GM12878 (cell line): ENCODE measurements at regions not wholly inside any gene's neighbourhood (a gene's known extent, or its start where the extent isn't known, plus 50 kb on each side); places are given as distances from the start of the nearest gene placed in this dataset.

Source experiments
- ATAC-seq: fragments of 200-7000 bp; cut with Tn5 transposase; 3 replicates; pipeline ENCODE4 v1.9.1; 2020; ENCODE audit warnings: mild to moderate bottlenecking, moderate library complexity
- BruUV-seq: library from RNA; stranded (reverse); fragments of 400-500 nt; replicated peaks from 2 replicates; lab custom pipeline; 2021; lab: Mats Ljungman, UMichigan
- CTCF ChIA-PET: fragments of 300-600 bp; sonication (Branson Sonifier 250); formaldehyde crosslinking; extraction: SDS; loops from one replicate; lab custom pipeline; 2021; ENCODE audit warnings: inconsistent platforms; lab: Yijun Ruan, JAX
- POLR2A ChIA-PET: fragments of 350-600 bp; formaldehyde crosslinking; extraction: SDS; loops from one replicate; lab custom pipeline; 2021; ENCODE audit warnings: inconsistent platforms; lab: Charles Lee
- RAD21 ChIA-PET: fragments of 300-600 bp; sonication (Branson Sonifier 250); formaldehyde crosslinking; loops from one replicate; lab custom pipeline; 2023; ENCODE audit warnings: antibody characterized with exemption; ENCODE audit not compliant: unreplicated experiment; lab: Charles Lee
- SMC1A ChIA-PET: fragments of 300-600 bp; sonication (Branson Sonifier 250); formaldehyde crosslinking; loops from one replicate; lab custom pipeline; 2023; ENCODE audit not compliant: unreplicated experiment, uncharacterized antibody; lab: Charles Lee
- DNase-seq: peaks from one replicate; pipeline ENCODE4 v3.0.0-alpha.2; 2011; ENCODE audit warnings: low read depth, low spot score
- FAIRE-seq: peaks from 3 replicates; lab custom pipeline; 2011; peaks lifted over from hg19 to GRCh38; lab: Jason Lieb, UNC
- H2AFZ ChIP-seq: 2 replicates; pipeline ENCODE4 v1.6.0; 2011; ENCODE audit warnings: low read depth, low read length, control low read depth; ENCODE audit not compliant: control insufficient read depth
- H3K27ac ChIP-seq: 2 replicates; pipeline ENCODE4 v1.5.1; 2011; ENCODE audit warnings: control low read depth; ENCODE audit not compliant: control insufficient read depth, insufficient read depth
- H3K27me3 ChIP-seq, 2 experiments: replicated peaks in 1 of 2; 2 replicates each; pipeline versions ENCODE4 v1.6.0 to v1.6.1; 2011; ENCODE audit warnings: low read length in 1 of 2; ENCODE audit not compliant: control insufficient read depth in 2 of 2, insufficient read depth in 2 of 2
- H3K36me3 ChIP-seq, 2 experiments: 2 replicates each; pipeline ENCODE4 v1.5.1; 2011; ENCODE audit warnings: low read length in 1 of 2; ENCODE audit not compliant: control insufficient read depth in 2 of 2, insufficient read depth in 2 of 2
- H3K4me1 ChIP-seq: 2 replicates; pipeline ENCODE4 v1.6.1; 2011; ENCODE audit warnings: mild to moderate bottlenecking, low read length, moderate library complexity, mixed read lengths; ENCODE audit not compliant: control insufficient read depth, insufficient read depth
- H3K4me2 ChIP-seq: 2 replicates; pipeline ENCODE4 v1.6.0; 2011; ENCODE audit warnings: control low read depth; ENCODE audit not compliant: control insufficient read depth, insufficient read depth
- H3K4me3 ChIP-seq: fragments of 200-600 bp; sonication (generic); 2 replicates; pipeline ENCODE4 v1.5.1; 2016
- H3K79me2 ChIP-seq: 2 replicates; pipeline ENCODE4 v1.6.0; 2011; ENCODE audit warnings: low read length; ENCODE audit not compliant: control insufficient read depth, insufficient read depth
- H3K9ac ChIP-seq: 2 replicates; pipeline ENCODE4 v1.8.0; 2011; ENCODE audit warnings: low read length, control low read depth, mixed read lengths; ENCODE audit not compliant: control insufficient read depth, insufficient read depth
- H3K9me3 ChIP-seq: replicated peaks from 3 replicates; pipeline ENCODE4 v1.5.1; 2011; ENCODE audit warnings: mild to moderate bottlenecking, low read length; ENCODE audit not compliant: control insufficient read depth, insufficient read depth
- H4K20me1 ChIP-seq: 2 replicates; pipeline ENCODE4 v1.6.0; 2011; ENCODE audit not compliant: control insufficient read depth, insufficient read depth
- CBFB ChIP-seq: IDR thresholded peaks from 2 replicates; pipeline ENCODE4 v1.6.1; 2016; ENCODE audit warnings: antibody characterized with exemption, low read depth
- CBX5 ChIP-seq: sonication (generic); IDR thresholded peaks from 2 replicates; pipeline ENCODE4 v1.6.1; 2016; ENCODE audit warnings: low read depth, moderate library complexity, mild to moderate bottlenecking, inconsistent platforms
- CREB1 ChIP-seq: IDR thresholded peaks from 2 replicates; pipeline ENCODE4 v1.6.1; 2012; ENCODE audit warnings: low read depth, mild to moderate bottlenecking, inconsistent platforms
- CREM ChIP-seq: IDR thresholded peaks from 2 replicates; pipeline ENCODE4 v1.6.1; 2014; ENCODE audit warnings: antibody characterized with exemption, low read depth
- EED ChIP-seq: sonication (generic); IDR thresholded peaks from 2 replicates; pipeline ENCODE4 v1.6.1; 2016; ENCODE audit warnings: antibody characterized with exemption, low read depth
- HDAC2 ChIP-seq: fragments of 200-600 bp; sonication (generic); IDR thresholded peaks from 2 replicates; pipeline ENCODE4 v1.6.1; 2017
- IKZF2 ChIP-seq, 2 experiments: fragments of 450-650 bp; IDR thresholded peaks; 2 replicates each; pipeline ENCODE4 v1.6.1; 2017; ENCODE audit warnings: mild to moderate bottlenecking in 2 of 2, moderate library complexity in 2 of 2
- MTA2 ChIP-seq: fragments of 450-650 bp; IDR thresholded peaks from 2 replicates; pipeline ENCODE4 v1.6.1; 2016; ENCODE audit warnings: low read depth, mild to moderate bottlenecking, moderate library complexity
- NFXL1 ChIP-seq: fragments of 450-650 bp; IDR thresholded peaks from 2 replicates; pipeline ENCODE4 v1.6.1; 2017; ENCODE audit warnings: antibody characterized with exemption, mild to moderate bottlenecking, borderline replicate concordance
- NR2C2 ChIP-seq: IDR thresholded peaks from 2 replicates; pipeline ENCODE4 v1.6.1; 2011; ENCODE audit warnings: borderline replicate concordance, low read depth; ENCODE audit not compliant: control insufficient read depth, insufficient read length
- POLR2AphosphoS2 ChIP-seq: IDR thresholded peaks from 2 replicates; pipeline ENCODE4 v1.6.1; 2011; ENCODE audit warnings: low read depth, mild to moderate bottlenecking, low read length, improper control_type of control experiment, moderate library complexity
- SP1 ChIP-seq: IDR thresholded peaks from one replicate; pipeline ENCODE4 v1.6.1; 2011; ENCODE audit warnings: low read depth, low read length
- TCF3 ChIP-seq: IDR thresholded peaks from 2 replicates; pipeline ENCODE4 v1.6.1; 2012; ENCODE audit warnings: low read depth, mild to moderate bottlenecking, low read length, borderline replicate concordance; ENCODE audit not compliant: insufficient read depth
- TCF7 ChIP-seq: IDR thresholded peaks from 2 replicates; pipeline ENCODE4 v1.6.1; 2014; ENCODE audit warnings: antibody characterized with exemption, borderline replicate concordance
- YBX1 ChIP-seq: fragments of 450-650 bp; IDR thresholded peaks from 2 replicates; pipeline ENCODE4 v1.6.1; 2016; ENCODE audit warnings: antibody characterized with exemption
- ZNF217 ChIP-seq: fragments of 450-650 bp; IDR thresholded peaks from 2 replicates; pipeline ENCODE4 v1.6.1; 2017; ENCODE audit warnings: antibody characterized with exemption, mild to moderate bottlenecking
- WGBS: methylation state at CpG from one replicate; pipeline ENCODE4 v1.1.6; 2016; ENCODE audit warnings: low lambda C conversion rate; ENCODE audit not compliant: insufficient replicate concordance, insufficient coverage; ENCODE audit errors: missing lambda C conversion rate; 5-methylcytosine and 5-hydroxymethylcytosine counted together
- in situ Hi-C: fragments of 300-500 bp; cut with MboI; formaldehyde crosslinking; loops from 9 replicates; pipeline ENCODE4 v1.14.3; 2018; ENCODE audit warnings: mixed read lengths
- intact Hi-C: fragments of 100-400 bp; cut with micrococcal nuclease; formaldehyde crosslinking; loops from one replicate; pipeline ENCODE4 v1.14.2; 2022; ENCODE audit not compliant: unreplicated experiment
- TF ChIP-seq, protein P1 (sequence below): IDR thresholded peaks from 2 replicates; pipeline ENCODE4 v1.6.1; 2012; ENCODE audit warnings: mild to moderate bottlenecking, low read depth, low read length
- TF ChIP-seq, protein P2 (sequence below): fragments of 450-650 bp; IDR thresholded peaks from 2 replicates; pipeline ENCODE4 v1.6.1; 2014; ENCODE audit warnings: mild to moderate bottlenecking
- TF ChIP-seq, protein P3 (sequence below): IDR thresholded peaks from 2 replicates; pipeline ENCODE4 v1.6.1; 2011; ENCODE audit warnings: borderline replicate concordance, low read depth, mild to moderate bottlenecking, moderate library complexity, mixed read lengths, low read length; ENCODE audit not compliant: insufficient read depth; ENCODE audit errors: extremely low read length

DNA sequence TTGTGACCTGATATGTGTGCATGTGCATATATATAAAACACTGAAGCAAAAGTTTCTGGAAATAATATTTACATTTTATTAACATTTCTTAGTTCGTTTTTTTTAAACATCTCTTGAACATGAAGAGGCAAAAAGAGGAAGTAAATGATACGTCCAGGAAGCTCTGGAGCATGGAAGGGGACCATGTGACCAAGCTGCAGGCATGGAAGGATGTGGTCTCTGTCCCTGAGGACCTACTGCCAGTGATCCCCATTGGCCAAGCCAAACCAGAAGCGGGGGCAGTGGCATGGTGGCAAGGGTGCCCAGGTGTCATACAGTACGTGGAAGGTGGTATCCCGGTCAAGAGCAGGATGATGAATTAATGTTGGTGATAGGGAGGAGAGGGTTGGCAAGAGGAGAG lies 268.3 kb upstream of the PROX1 start:
- H3K4me3 ChIP-seq: no peak overlapping the region
- H4K20me1 ChIP-seq: no peaks in the 10 kb centered on the region
- RAD21 ChIA-PET: no interaction called here
- TF ChIP-seq TCF7 (no peak), YBX1 (no peak), IKZF2 (IDR thresholded peaks at IDR 0.05) (no peak), MTA2 (no peak), NR2C2 (no peak), CREB1 (no peak), EED (no peak), HDAC2 (no peak), CBX5 (no peak), TCF3 (no peak), CBFB (no peak), SP1 (no peak), POLR2AphosphoS2 (no peak), NFXL1 (no peak), ZNF217 (no peak), CREM (no peak)
- TF ChIP-seq, protein P1, sequence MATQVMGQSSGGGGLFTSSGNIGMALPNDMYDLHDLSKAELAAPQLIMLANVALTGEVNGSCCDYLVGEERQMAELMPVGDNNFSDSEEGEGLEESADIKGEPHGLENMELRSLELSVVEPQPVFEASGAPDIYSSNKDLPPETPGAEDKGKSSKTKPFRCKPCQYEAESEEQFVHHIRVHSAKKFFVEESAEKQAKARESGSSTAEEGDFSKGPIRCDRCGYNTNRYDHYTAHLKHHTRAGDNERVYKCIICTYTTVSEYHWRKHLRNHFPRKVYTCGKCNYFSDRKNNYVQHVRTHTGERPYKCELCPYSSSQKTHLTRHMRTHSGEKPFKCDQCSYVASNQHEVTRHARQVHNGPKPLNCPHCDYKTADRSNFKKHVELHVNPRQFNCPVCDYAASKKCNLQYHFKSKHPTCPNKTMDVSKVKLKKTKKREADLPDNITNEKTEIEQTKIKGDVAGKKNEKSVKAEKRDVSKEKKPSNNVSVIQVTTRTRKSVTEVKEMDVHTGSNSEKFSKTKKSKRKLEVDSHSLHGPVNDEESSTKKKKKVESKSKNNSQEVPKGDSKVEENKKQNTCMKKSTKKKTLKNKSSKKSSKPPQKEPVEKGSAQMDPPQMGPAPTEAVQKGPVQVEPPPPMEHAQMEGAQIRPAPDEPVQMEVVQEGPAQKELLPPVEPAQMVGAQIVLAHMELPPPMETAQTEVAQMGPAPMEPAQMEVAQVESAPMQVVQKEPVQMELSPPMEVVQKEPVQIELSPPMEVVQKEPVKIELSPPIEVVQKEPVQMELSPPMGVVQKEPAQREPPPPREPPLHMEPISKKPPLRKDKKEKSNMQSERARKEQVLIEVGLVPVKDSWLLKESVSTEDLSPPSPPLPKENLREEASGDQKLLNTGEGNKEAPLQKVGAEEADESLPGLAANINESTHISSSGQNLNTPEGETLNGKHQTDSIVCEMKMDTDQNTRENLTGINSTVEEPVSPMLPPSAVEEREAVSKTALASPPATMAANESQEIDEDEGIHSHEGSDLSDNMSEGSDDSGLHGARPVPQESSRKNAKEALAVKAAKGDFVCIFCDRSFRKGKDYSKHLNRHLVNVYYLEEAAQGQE: no peak
- TF ChIP-seq, protein P2, sequence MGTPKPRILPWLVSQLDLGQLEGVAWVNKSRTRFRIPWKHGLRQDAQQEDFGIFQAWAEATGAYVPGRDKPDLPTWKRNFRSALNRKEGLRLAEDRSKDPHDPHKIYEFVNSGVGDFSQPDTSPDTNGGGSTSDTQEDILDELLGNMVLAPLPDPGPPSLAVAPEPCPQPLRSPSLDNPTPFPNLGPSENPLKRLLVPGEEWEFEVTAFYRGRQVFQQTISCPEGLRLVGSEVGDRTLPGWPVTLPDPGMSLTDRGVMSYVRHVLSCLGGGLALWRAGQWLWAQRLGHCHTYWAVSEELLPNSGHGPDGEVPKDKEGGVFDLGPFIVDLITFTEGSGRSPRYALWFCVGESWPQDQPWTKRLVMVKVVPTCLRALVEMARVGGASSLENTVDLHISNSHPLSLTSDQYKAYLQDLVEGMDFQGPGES: no peak
- TF ChIP-seq, protein P3, sequence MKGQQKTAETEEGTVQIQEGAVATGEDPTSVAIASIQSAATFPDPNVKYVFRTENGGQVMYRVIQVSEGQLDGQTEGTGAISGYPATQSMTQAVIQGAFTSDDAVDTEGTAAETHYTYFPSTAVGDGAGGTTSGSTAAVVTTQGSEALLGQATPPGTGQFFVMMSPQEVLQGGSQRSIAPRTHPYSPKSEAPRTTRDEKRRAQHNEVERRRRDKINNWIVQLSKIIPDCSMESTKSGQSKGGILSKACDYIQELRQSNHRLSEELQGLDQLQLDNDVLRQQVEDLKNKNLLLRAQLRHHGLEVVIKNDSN: no peak
- H3K9ac ChIP-seq: no peak overlapping the region
- H3K79me2 ChIP-seq: no peaks in the 10 kb centered on the region
- no peak overlapping the region for H3K4me2 ChIP-seq
- FAIRE-seq: no peak
- no peak for DNase-seq
- H2AFZ ChIP-seq: no peak overlapping the region
- H3K9me3 ChIP-seq: no peaks in the 10 kb centered on the region
- no peaks in the 10 kb centered on the region; a peak in 1 of 4 replicates for H3K27me3 ChIP-seq
- WGBS: 28% methylated on average over 5 of the region's 5 CpGs
- CTCF ChIA-PET: no interaction called here
- BruUV-seq: no TSS peak
- in situ Hi-C loops: no loop called here
- H3K4me1 ChIP-seq: no peaks in the 10 kb centered on the region
- SMC1A ChIA-PET: interaction anchor here (0.6 kb wide), 1 partner anchor 15 kb away, joined by 3 read pairs; no protein-coding TSS in a partner anchor
- H3K36me3 ChIP-seq: no peaks in the 10 kb centered on the region
- ATAC-seq: no peak
- POLR2A ChIA-PET: no interaction called here
- H3K27ac ChIP-seq: no peak overlapping the region
- intact Hi-C loops: no loop called here
